ENCODE measurements at regions not wholly inside any gene's neighbourhood (a gene's known extent, or its start where the extent isn't known, plus 50 kb on each side); places are given as distances from the start of the nearest gene placed in this dataset.

DNA sequence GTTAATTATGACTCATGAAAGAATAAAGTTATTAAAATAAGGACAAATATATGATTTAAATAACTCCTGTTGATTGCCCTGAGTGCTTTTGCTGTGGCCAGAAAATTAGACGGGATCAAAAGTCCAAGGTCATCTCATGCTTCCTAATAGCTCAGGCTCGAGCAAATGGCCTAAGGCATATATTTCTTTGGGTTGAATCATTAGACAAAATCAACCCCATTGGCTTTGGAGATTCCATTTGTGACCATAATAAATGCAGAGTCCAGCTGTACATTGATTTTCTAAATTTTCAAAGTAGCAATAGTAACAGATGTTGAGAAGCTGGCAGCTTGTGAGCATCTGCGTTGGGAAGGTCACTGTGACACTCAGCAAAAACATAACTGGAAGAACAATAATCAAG lies 464.5 kb upstream of the TGFBR2 start:
- Histone ChIP-seq H3K27ac (ENCODE audit: low read depth, low read length) (no peak overlapping the region), H3K27me3 (ENCODE audit: insufficient read depth, low read length) (no peaks in the 10 kb centered on the region), H3K4me3 (ENCODE audit: insufficient read depth, low read length) (no peak overlapping the region), H3K36me3 (ENCODE audit: insufficient read depth, low read length) (no peaks in the 10 kb centered on the region), H3K79me2 (ENCODE audit: insufficient read depth, low read length) (no peaks in the 10 kb centered on the region), H4K20me1 (ENCODE audit: insufficient read depth, low read length) (no peaks in the 10 kb centered on the region), H3K4me1 (ENCODE audit: insufficient read depth, low read length) (no peaks in the 10 kb centered on the region), H3K4me2 (ENCODE audit: insufficient read depth, low read length) (no peak overlapping the region), H3K9me3 (ENCODE audit: low read depth, low read length) (no peaks in the 10 kb centered on the region), H2AFZ (ENCODE audit: low read length) (no peak overlapping the region)
- TF ChIP-seq, protein P1, sequence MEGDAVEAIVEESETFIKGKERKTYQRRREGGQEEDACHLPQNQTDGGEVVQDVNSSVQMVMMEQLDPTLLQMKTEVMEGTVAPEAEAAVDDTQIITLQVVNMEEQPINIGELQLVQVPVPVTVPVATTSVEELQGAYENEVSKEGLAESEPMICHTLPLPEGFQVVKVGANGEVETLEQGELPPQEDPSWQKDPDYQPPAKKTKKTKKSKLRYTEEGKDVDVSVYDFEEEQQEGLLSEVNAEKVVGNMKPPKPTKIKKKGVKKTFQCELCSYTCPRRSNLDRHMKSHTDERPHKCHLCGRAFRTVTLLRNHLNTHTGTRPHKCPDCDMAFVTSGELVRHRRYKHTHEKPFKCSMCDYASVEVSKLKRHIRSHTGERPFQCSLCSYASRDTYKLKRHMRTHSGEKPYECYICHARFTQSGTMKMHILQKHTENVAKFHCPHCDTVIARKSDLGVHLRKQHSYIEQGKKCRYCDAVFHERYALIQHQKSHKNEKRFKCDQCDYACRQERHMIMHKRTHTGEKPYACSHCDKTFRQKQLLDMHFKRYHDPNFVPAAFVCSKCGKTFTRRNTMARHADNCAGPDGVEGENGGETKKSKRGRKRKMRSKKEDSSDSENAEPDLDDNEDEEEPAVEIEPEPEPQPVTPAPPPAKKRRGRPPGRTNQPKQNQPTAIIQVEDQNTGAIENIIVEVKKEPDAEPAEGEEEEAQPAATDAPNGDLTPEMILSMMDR (IDR thresholded peaks at IDR 0.05; ENCODE audit: extremely low read depth, low read depth, low read length), result no peak
- no peak for DNase-seq (ENCODE audit: insufficient read length, low spot score, missing footprints)

DNA sequence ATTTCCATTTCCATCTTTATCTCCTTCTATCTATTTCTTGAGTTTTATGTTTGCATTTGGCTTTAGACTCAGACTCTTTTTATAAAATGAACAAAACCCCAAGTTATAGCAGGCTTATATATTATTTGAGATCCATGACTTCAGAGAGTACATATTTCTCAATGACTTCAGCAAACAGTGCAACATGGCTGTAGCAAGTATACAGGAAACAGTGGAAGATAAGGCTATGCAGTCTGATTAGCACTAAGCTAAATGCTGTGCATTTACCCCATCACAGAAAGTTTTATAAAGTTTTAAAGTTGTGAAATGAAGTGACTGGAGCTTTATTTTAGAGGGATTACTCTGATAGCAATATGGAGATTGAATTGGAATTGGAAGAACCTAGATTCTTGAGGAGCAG lies 463.5 kb upstream of the TGFBR2 start:
- no peak overlapping the region for H3K4me2 ChIP-seq (ENCODE audit: insufficient read depth, low read length)
- H4K20me1 ChIP-seq (ENCODE audit: insufficient read depth, low read length), result no peaks in the 10 kb centered on the region
- H3K9me3 ChIP-seq (ENCODE audit: low read depth, low read length), result no peaks in the 10 kb centered on the region
- no peaks in the 10 kb centered on the region for H3K36me3 ChIP-seq (ENCODE audit: insufficient read depth, low read length)
- H2AFZ ChIP-seq (ENCODE audit: low read length), result no peak overlapping the region
- TF ChIP-seq, protein P1 (IDR thresholded peaks at IDR 0.05; ENCODE audit: extremely low read depth, low read depth, low read length), result no peak
- H3K79me2 ChIP-seq (ENCODE audit: insufficient read depth, low read length), result no peaks in the 10 kb centered on the region
- H3K4me1 ChIP-seq (ENCODE audit: insufficient read depth, low read length), result no peaks in the 10 kb centered on the region
- H3K27me3 ChIP-seq (ENCODE audit: insufficient read depth, low read length), result no peaks in the 10 kb centered on the region
- no peak overlapping the region for H3K27ac ChIP-seq (ENCODE audit: low read depth, low read length)
- H3K4me3 ChIP-seq (ENCODE audit: insufficient read depth, low read length), result no peak overlapping the region
- no peak for DNase-seq (ENCODE audit: insufficient read length, low spot score, missing footprints)

DNA sequence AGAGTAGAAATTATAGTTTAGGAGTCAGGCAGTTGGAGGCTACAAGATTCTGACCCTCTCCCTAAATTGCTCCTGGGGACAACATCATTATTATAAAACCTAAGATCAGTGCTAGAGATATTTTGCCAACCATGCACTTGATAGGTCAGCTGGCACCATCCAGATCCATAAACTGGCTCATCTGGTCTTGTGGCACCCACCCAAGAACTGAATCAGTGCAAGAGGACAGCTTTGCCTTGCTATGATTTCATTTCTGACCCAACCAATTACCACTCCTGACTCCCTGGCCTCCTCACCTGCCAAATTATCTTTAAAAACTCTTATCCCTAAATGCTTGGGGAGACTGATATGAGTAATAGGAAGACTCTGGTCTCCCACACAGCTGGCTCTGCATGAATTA lies 461.1 kb upstream of the TGFBR2 start:
- Histone ChIP-seq H3K36me3 (ENCODE audit: insufficient read depth, low read length) (no peaks in the 10 kb centered on the region), H3K27me3 (ENCODE audit: insufficient read depth, low read length) (no peaks in the 10 kb centered on the region), H3K79me2 (ENCODE audit: insufficient read depth, low read length) (no peaks in the 10 kb centered on the region), H3K9me3 (ENCODE audit: low read depth, low read length) (no peaks in the 10 kb centered on the region), H3K27ac (ENCODE audit: low read depth, low read length) (no peak overlapping the region), H3K4me3 (ENCODE audit: insufficient read depth, low read length) (no peak overlapping the region), H2AFZ (ENCODE audit: low read length) (no peak overlapping the region), H4K20me1 (ENCODE audit: insufficient read depth, low read length) (no peaks in the 10 kb centered on the region), H3K4me1 (ENCODE audit: insufficient read depth, low read length) (no peaks in the 10 kb centered on the region), H3K4me2 (ENCODE audit: insufficient read depth, low read length) (no peak overlapping the region)
- no peak for DNase-seq (ENCODE audit: insufficient read length, low spot score, missing footprints)
- TF ChIP-seq, protein P1 (IDR thresholded peaks at IDR 0.05; ENCODE audit: extremely low read depth, low read depth, low read length), result no peak

DNA sequence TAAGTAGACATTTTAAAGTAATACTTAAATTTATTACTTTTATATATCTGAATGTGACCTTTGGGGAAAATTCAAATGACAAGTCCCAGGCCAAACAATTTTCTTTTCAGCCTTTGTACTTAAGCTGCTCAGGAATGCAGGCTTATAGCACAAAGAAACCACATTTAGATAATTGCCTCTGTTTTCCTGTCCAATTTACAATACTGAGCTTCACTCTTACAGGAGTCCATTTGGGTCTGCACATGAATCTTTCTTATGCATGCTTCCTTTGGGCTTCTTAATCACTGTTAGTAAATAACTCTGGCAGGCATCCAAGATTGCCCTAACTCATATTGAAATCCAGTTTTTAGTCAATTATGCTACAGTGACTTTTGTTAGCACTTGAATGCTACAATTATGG lies 459.4 kb upstream of the TGFBR2 start:
- no peaks in the 10 kb centered on the region for H3K79me2 ChIP-seq (ENCODE audit: insufficient read depth, low read length)
- H3K27ac ChIP-seq (ENCODE audit: low read depth, low read length), result no peak overlapping the region
- no peak overlapping the region for H3K4me3 ChIP-seq (ENCODE audit: insufficient read depth, low read length)
- H3K9me3 ChIP-seq (ENCODE audit: low read depth, low read length), result no peaks in the 10 kb centered on the region
- TF ChIP-seq, protein P1 (IDR thresholded peaks at IDR 0.05; ENCODE audit: extremely low read depth, low read depth, low read length), result no peak
- no peaks in the 10 kb centered on the region for H3K27me3 ChIP-seq (ENCODE audit: insufficient read depth, low read length)
- H3K4me1 ChIP-seq (ENCODE audit: insufficient read depth, low read length), result no peaks in the 10 kb centered on the region
- no peaks in the 10 kb centered on the region for H3K36me3 ChIP-seq (ENCODE audit: insufficient read depth, low read length)
- H4K20me1 ChIP-seq (ENCODE audit: insufficient read depth, low read length), result no peaks in the 10 kb centered on the region
- no peak overlapping the region for H2AFZ ChIP-seq (ENCODE audit: low read length)
- no peak for DNase-seq (ENCODE audit: insufficient read length, low spot score, missing footprints)
- no peak overlapping the region for H3K4me2 ChIP-seq (ENCODE audit: insufficient read depth, low read length)
